HepG2 (cell line): ENCODE measurements at regions not wholly inside any gene's neighbourhood (a gene's known extent, or its start where the extent isn't known, plus 50 kb on each side); places are given as distances from the start of the nearest gene placed in this dataset.

Experiments used
- CC2D1A ChIP-seq: sonication (generic); formaldehyde crosslinking; IDR thresholded peaks from 2 replicates; pipeline ENCODE4 v1.8.1; 2023; ENCODE audit warnings: mild to moderate bottlenecking, missing genetic modification reagents
- EP300 ChIP-seq, 3 experiments: sonication (generic) in 1 of 3; formaldehyde crosslinking in 1 of 3; IDR thresholded peaks; 2 replicates each; pipeline versions ENCODE4 v1.5.1 to v1.6.1; 2011 to 2020; ENCODE audit warnings: low read depth in 2 of 3, low read length in 2 of 3, borderline replicate concordance in 1 of 3, improper control_type of control experiment in 1 of 3, mild to moderate bottlenecking in 1 of 3, missing genetic modification reagents in 1 of 3, moderate library complexity in 1 of 3
- HCFC1 ChIP-seq: fragments of 150-350 bp; IDR thresholded peaks from 2 replicates; pipeline ENCODE4 v1.6.1; 2014; ENCODE audit warnings: low read depth, low read length
- PTBP1 ChIP-seq: fragments of 200-400 bp; formaldehyde crosslinking; IDR thresholded peaks from 2 replicates; pipeline ENCODE4 v1.6.1; 2018; ENCODE audit warnings: low read length, low read depth; ENCODE audit not compliant: poor library complexity, severe bottlenecking
- SMAD9 ChIP-seq: sonication (generic); formaldehyde crosslinking; IDR thresholded peaks from 2 replicates; pipeline ENCODE4 v1.5.1; 2020; ENCODE audit warnings: mild to moderate bottlenecking, missing genetic modification reagents
- ZFP1 ChIP-seq: IDR thresholded peaks from 2 replicates; pipeline ENCODE4 v1.6.1; 2016
- TF ChIP-seq, protein P1 (sequence below): sonication (generic); formaldehyde crosslinking; IDR thresholded peaks from 2 replicates; pipeline ENCODE4 v1.8.1; 2022; ENCODE audit warnings: mild to moderate bottlenecking, missing genetic modification reagents
- TF ChIP-seq, protein P2 (sequence below): sonication (generic); formaldehyde crosslinking; IDR thresholded peaks from 2 replicates; pipeline ENCODE4 v1.5.1; 2020; ENCODE audit warnings: mild to moderate bottlenecking, missing genetic modification reagents
- TF ChIP-seq, protein P3 (sequence below): sonication (generic); formaldehyde crosslinking; IDR thresholded peaks from 2 replicates; pipeline ENCODE4 v1.9.0; 2021; ENCODE audit warnings: missing genetic modification reagents, borderline replicate concordance
- TF ChIP-seq, protein P4 (sequence below): sonication (generic); formaldehyde crosslinking; IDR thresholded peaks from 2 replicates; pipeline ENCODE4 v1.5.0; 2020; ENCODE audit warnings: mild to moderate bottlenecking, missing genetic modification reagents, moderate library complexity

GRCh38 chr13:54394908-54395307, 1366.3 kb downstream of the OLFM4 start:
- TF ChIP-seq CC2D1A (CRISPR knock-in tag) (no peak), SMAD9 (CRISPR knock-in tag) (no peak), ZFP1 (CRISPR knock-in tag) (no peak), EP300 (IDR thresholded peaks at IDR 0.05; ENCODE audit: low read depth in 2 of 2, low read length in 2 of 2) (no peak), EP300 (CRISPR knock-in tag; IDR thresholded peaks at IDR 0.05; ENCODE audit: borderline replicate concordance) (no peak), HCFC1 (no peak), PTBP1 (no peak)
- TF ChIP-seq, protein P1, sequence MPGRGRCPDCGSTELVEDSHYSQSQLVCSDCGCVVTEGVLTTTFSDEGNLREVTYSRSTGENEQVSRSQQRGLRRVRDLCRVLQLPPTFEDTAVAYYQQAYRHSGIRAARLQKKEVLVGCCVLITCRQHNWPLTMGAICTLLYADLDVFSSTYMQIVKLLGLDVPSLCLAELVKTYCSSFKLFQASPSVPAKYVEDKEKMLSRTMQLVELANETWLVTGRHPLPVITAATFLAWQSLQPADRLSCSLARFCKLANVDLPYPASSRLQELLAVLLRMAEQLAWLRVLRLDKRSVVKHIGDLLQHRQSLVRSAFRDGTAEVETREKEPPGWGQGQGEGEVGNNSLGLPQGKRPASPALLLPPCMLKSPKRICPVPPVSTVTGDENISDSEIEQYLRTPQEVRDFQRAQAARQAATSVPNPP (CRISPR knock-in tag) = no peak
- TF ChIP-seq, protein P2, sequence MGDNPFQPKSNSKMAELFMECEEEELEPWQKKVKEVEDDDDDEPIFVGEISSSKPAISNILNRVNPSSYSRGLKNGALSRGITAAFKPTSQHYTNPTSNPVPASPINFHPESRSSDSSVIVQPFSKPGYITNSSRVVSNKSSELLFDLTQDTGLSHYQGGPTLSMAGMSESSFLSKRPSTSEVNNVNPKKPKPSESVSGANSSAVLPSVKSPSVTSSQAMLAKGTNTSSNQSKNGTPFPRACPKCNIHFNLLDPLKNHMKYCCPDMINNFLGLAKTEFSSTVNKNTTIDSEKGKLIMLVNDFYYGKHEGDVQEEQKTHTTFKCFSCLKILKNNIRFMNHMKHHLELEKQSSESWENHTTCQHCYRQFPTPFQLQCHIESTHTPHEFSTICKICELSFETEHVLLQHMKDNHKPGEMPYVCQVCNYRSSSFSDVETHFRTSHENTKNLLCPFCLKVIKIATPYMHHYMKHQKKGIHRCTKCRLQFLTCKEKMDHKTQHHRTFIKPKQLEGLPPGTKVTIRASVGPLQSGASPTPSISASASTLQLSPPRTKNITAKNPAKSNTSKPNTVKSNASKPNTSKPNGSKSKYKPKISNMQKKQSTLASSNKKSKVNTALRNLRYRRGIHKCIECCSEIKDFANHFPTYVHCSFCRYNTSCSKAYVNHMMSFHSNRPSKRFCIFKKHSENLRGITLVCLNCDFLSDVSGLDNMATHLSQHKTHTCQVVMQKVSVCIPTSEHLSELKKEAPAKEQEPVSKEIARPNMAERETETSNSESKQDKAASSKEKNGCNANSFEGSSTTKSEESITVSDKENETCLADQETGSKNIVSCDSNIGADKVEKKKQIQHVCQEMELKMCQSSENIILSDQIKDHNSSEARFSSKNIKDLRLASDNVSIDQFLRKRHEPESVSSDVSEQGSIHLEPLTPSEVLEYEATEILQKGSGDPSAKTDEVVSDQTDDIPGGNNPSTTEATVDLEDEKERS (CRISPR knock-in tag) = no peak
- TF ChIP-seq, protein P3, sequence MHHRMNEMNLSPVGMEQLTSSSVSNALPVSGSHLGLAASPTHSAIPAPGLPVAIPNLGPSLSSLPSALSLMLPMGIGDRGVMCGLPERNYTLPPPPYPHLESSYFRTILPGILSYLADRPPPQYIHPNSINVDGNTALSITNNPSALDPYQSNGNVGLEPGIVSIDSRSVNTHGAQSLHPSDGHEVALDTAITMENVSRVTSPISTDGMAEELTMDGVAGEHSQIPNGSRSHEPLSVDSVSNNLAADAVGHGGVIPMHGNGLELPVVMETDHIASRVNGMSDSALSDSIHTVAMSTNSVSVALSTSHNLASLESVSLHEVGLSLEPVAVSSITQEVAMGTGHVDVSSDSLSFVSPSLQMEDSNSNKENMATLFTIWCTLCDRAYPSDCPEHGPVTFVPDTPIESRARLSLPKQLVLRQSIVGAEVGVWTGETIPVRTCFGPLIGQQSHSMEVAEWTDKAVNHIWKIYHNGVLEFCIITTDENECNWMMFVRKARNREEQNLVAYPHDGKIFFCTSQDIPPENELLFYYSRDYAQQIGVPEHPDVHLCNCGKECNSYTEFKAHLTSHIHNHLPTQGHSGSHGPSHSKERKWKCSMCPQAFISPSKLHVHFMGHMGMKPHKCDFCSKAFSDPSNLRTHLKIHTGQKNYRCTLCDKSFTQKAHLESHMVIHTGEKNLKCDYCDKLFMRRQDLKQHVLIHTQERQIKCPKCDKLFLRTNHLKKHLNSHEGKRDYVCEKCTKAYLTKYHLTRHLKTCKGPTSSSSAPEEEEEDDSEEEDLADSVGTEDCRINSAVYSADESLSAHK (CRISPR knock-in tag) = no peak
- TF ChIP-seq, protein P4, sequence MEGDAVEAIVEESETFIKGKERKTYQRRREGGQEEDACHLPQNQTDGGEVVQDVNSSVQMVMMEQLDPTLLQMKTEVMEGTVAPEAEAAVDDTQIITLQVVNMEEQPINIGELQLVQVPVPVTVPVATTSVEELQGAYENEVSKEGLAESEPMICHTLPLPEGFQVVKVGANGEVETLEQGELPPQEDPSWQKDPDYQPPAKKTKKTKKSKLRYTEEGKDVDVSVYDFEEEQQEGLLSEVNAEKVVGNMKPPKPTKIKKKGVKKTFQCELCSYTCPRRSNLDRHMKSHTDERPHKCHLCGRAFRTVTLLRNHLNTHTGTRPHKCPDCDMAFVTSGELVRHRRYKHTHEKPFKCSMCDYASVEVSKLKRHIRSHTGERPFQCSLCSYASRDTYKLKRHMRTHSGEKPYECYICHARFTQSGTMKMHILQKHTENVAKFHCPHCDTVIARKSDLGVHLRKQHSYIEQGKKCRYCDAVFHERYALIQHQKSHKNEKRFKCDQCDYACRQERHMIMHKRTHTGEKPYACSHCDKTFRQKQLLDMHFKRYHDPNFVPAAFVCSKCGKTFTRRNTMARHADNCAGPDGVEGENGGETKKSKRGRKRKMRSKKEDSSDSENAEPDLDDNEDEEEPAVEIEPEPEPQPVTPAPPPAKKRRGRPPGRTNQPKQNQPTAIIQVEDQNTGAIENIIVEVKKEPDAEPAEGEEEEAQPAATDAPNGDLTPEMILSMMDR (CRISPR knock-in tag) = no peak
